ENCODE measurements at regions not wholly inside any gene's neighbourhood (a gene's known extent, or its start where the extent isn't known, plus 50 kb on each side); places are given as distances from the start of the nearest gene placed in this dataset.

DNA sequence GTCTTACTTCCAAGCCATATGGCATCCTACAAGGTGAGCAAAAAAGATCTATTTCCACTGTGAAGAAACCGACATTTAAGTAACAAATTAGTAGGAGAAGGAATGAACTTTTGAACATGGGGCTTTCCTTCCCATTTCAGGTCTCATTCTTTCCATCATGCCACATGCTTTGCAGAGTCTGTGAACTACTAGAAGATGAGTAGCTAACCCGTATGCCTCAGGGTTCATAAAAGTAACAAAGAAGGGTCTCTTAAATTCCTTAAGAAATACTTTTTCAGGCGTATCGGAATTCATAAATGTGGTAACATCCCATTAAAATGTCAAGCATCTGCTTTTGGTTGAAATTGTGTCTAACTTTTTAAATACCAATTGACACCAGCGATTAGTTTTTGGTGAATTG lies 81.3 kb upstream of the TNS3 start:
- no peak for DNase-seq

DNA sequence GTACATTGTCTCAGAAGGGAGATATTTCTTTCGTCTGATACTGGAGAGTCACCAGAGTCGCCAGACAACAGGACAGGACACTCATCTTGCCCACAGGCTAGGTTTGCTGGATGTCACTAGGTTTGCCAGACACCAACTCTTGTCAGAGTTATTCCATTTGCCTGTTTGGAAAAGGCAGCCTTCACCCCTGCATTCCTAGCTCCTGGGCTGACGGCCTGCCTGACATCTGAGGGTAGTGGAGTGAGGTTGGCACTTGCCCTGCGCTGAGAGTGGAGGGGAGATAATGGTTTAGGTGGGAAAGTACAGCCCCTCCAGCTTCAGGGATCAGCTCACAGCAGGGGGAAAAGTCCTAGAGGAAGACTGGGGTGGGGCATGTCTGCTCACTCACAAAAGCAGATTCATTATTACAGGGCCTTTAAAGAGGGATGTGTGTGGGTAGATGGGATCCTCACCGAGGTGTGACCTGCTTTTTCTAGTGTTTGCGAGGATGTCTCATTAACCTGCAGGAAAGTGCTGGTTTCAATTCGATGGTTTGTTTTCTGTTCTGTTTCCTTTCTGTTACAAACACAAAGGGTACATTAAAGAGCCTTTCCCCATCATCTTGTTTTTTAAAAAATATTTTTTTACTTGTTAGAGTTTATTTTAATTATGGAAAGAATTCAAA lies 79.3 kb upstream of the TNS3 start:
- no peak for DNase-seq

DNA sequence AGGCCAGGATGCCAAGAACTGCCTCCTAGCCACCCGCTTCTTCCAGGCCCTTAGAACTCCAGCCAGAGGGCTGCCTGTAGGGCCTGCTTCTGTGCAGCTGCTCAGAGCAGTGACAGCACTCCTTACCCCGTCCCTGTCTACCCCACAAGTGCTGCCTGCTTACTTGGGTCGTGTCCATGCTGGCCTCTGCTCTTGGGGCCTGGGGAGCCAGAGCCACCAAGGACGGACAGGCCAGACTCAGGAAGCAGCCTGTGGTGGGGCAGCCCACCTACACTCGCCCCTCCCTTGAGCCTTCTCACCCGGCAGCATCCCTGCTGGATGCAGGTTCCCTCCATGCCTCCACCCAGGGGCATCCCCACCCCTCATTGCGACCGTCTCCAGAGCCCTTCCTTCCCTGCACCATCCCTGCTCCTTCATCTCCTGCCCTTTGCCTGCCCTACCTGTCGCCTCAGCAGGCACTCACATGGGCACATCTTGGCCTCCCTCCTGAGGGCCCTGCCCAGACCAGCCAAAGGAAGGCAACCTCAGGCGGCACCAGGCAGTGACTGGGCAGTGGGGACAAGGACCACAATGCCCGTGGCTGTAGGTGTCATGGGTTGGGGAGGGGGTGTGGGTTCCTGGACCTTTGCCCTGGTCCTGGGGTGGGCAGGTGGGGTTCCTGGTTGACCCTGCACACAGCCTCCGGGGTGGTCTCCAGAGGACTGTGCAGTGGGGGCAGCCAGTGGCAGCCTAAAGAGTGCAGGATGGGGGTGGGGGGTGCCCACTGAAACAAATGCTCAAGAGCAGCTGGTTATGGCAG lies 78.0 kb upstream of the TNS3 start:
- DNase-seq = no peak

DNA sequence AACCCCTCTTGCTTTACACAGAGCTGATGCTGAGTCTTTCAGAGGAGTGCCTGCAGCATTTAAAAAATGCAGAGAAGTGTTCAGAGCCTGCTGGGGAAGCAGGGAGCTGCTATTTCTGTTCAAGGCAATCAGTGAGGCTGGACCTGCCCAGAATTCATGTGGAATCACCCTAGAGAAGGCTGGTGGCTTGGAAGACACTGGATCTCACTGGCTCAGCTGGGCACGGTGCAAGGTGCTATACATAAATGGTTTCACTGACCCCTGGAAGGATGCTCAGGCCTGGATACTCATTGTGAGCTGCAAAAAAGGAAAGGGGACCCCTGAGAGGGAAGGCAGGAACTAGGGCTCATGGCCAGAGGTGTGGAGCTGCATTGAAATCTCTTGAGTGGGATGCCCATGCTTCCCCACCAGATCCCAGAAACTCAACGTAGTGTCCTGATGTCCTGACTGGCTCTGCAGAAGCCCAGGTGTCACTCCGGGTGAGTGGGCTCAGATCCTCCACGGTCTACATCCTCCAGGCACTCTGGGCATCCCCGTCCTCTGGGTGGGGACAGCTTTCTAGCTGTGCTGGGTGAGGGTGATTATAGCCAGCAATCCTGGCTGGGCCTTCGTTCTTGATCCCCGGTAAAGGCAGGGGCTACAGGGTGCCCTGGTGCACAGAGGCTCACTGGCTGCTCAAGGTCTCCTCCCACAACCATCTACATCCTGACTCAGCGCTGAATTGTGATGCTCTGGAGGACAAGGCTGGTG lies 77.2 kb upstream of the TNS3 start:
- DNase-seq = no peak

DNA sequence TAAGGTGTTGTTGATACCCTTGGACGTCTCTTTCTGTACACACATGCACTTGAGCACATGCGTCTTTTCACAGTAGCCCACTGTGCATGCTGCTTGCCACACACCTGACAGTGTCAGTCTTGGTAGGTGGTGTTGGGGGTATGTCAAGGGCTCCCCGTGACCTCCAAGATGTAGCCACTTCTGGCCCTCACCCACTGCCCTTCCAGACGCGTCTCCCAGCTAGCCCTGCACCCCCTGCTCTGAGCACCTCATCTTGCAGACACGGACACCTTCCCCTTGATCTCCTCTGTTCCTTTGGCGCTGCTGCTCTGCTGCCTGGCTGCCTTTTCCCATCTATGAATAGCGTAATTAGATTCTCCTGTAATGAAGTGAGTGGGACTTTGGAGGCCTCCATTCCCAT lies 75.2 kb upstream of the TNS3 start:
- DNase-seq = no peak

DNA sequence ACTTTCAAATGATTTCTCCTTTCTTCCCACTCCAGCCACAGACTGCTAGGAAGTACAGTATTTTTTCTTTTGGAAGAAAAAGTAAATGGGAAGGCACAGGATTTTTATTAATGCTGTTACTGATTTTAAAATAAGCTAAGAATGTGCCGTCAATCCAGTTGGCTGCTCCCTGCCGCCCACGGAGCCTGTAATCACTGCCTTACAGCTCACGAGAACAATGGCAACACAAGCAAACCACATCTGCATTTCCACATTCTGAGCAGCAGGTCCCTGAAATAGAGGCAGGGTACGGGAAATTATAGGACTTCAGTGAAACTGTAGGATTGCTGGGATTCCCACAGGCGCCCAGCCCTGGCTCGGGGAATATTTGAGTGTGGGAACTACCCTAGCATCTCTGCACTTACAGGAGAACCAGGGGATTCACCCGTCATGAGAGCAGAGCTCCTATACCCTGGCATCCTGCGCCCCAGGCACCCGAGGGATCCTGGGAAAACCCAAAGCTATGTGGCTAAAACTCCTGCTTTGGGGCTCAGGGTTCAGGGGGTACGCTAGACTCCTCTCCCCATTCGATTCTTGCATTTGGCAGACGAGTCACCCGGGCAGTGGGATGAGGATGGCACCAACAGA lies 72.9 kb upstream of the TNS3 start:
- DNase-seq = no peak

DNA sequence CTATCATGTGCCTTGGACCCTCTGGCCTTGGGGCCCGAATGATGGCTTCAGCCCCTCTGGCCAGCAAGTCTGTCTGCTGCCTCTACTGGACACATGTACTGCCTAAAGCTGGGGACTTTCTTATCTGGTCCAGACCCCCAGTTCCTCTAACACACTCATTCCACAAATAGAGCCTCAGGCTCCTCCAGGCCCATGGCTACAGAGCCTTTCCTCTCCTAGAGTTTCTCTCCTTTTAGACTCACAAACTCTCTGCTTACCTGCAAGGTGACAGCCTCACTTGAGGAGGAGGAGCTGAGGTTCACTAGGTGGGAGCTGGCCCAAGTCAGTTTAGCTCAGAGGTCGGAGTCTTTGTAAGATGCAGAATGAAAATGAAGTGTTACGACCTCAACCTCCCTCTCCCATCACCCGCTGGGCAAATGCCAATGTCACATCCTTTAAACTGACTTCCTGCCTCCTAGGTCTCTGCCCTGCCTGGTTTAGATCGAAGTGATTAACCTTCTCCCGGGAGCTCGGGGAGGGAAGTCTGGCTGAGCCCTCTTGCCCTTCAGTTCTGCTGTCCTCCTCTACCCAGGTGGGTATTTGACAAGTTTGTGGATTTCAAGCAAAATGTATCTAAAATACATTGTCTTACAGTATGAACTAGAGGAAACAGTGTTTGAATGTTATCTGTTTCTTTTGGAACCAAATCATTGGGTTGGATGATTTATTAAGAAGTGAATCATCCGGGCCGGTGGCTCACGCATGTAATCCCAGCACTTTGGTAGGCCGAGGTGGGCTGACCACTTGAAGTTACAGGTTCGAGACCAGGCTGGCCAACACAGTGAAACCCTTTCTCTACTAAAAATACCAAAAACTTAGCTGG lies 71.9 kb upstream of the TNS3 start:
- DNase-seq = no peak

DNA sequence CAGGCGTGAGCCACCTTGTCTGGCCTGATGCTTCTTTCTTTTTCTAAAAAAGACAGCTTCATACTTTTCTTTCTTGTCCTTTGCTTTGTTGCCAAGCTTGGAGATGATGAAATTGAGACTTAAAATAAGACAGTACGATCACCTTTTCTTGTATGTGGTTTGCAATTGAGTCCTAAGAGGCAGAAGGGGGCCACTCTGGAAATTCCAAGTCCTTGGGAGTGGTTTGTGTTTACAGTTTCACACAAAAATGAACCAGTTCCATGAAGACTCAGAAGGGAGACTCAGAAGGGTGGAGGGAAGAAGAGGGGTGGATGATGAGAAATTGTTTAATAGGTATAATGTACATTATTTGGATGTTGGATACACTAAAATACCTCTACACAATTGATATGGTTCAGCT lies 70.7 kb upstream of the TNS3 start:
- DNase-seq = no peak

DNA sequence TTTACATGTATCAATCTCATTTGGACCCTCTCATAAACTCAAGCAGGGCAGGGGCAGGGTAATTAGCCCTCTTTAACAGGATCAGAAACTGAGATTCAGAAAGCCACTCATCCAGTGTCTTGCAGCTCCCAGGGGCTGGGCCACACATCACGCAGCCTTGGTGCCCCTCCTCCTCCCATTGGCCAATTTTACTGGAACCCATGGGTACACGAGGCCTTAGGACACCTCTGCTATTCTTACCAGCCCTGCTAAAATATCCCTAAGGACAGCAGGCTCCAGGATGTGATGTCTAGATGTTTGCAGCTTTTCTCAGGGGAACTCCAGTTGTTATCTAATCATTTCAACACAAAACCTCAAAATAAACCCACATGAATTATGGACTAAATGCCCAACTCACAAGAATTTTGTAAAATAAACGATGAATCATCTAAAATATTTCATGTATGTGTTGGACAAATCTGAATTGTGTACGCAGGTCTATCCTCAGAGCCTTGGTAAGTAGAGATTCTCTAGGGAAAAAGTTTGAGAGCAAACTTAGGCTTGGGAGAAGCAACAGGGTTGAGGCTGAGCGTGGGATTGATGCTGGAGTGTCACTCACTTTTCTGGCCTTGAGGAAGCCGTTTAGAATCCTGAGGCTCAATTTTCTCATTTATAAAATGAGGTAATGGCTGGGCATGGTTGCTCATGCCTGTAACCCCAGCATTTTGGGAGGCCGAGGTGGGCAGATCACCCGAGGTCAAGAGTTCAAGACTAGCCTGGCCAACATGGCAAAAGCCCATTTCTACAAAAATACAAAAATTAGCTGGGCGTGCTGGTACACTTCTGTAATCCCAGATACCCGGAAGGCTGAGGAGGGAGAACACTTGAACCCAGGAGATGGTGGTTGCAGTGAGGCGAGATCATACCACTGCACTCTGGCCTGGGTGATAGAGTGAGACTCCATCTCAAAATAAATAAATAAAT lies 69.7 kb upstream of the TNS3 start:
- no peak for DNase-seq

DNA sequence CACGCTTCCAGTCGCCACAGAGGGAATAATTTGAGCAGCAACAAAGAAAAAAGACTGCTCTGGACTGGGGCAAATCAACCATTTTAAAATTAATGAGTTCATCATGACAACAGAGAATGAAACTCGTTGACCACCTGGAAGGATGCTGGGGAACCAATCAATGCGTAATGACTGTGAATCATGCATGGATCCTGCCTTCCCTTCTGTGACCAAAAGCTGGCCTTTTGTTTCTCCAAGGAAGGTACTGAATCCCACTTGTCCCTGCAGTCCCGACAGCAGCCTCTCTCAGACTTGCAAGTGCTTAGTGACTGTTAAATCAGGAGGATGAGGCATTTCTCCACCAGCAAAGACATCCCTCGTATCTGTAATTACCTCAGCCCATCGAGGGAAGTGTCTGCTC lies 68.0 kb upstream of the TNS3 start:
- DNase-seq = no peak

DNA sequence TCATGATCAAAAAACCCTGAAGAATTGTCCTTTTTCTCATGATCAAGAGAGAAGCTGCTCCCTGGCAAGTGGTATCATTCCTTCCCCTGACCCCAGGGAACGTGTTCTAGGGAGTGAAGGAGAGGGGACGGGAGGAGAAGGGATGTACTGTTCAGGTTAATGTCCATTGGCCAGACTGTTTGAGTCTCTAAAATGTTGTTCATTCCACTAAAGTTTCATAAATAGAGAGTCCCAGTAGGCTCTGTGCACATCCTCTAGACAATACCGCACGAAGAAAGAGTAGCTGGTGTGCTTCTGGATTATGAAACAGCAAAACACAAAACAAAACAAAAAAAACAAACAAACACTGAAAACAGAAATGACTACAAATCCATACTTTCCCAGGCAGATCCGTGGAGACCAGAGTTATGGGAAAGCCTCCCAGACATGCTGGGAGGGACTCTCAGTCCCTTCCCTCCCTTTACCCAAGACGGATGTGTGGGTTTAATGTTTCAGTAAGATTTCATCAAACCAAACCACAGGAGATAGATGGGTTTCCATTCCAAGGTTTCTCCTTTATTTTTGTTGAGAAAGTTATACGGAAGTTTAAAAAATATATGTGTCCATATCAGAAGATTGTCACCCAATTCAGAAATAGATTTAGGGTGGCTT lies 66.5 kb upstream of the TNS3 start:
- DNase-seq = no peak

DNA sequence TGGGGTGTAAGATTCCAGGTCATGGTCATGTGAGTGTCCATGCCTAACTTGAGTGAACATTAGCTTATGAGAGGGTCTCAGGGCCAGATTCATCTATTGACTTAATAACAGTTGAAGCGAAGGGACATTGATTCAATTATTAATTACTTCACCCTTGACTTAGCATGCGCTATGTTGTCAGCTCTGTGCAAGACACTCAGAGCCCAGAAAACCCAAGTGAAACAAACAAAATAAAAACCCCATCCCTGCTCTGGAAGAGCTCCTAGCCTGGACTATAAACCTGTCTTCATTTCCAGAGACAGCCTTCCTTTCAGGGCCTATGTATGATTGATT lies 66.0 kb upstream of the TNS3 start:
- DNase-seq = no peak

DNA sequence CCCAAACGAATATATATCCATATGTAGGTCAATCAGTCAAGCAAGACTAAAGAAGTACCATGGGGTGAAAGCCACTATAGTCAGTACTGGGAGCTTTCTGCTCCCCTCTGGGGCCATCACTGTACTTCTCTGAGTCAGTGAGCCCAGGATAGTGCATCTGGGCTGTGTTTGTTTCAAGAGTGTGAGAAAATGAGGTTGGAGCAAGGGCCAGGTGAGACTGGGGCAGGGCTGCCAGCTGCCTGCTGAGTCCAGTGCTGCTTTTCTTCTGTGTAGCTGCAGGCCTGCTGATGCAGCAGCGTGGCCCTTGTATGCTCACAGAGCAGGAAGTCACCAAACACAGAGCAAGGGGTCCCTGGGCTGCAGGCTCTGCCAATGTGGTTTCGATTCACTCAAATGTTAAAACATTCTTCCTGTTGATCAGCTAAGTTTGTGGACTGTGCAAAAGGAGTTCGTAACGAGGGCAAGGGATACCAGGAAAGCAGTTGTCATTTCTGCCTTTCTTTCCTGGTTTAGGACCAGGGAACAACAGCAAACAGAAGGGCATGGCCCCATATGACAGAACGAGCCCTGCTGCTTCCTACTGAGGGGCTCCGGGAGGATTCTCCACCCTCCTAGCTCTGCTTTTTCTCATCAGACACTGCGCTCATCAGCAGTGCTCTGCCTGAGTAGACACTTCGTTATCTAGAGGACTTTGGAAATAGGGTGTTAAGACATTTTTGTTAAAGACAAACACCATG lies 65.4 kb upstream of the TNS3 start:
- peak; percentile 3 for DNase-seq

DNA sequence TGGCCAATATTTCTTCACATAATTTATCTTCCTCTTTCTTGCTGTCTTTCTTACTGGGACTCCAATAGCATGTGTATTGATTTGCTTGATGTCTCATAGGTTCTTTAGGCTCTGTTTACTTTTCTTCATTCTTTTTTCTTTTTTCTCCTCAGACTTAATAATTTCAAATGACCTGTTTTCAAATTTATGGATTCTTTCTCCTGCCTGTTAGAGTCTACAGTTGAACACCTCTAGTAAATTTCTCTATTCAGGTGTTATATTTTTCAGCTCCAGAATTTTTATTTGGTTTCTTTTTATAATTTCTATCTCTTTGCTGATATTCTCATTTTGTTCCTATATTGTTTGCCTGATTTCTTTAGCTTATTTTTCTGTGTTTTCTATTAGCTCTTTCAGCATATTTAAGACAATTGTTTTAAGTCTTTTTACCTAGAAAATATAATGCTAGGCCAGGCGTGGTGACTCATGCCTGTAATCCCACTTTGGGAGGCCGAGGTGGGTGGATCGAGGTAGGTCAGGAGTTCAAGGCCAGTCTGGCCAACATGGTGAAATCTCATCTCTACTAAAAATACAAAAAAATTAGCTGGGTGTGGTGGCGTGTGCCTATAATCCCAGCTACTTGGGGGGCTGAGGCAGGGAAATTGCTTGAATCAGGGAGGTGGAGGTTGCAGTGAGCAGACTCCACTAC lies 61.9 kb upstream of the TNS3 start:
- no peak for DNase-seq

DNA sequence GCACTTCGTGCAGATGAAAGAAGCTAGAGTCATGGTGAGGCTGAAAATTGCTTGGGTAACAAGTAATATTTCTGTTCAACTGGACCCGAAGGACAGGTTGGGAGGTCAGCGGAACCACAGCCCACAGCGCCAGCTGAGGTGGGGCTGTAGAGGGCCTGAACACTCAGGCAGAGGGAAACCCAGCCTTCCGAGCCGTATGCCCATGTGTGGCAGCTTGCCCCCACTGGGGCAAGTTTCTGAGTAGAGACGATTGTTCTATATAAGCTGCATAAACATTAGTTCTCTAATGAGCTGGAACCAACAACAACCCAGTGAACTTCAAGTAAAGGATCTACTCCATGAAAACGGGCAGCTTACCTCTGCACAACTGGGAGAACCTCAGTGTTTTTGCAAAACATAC lies 58.4 kb upstream of the TNS3 start:
- no peak for DNase-seq

DNA sequence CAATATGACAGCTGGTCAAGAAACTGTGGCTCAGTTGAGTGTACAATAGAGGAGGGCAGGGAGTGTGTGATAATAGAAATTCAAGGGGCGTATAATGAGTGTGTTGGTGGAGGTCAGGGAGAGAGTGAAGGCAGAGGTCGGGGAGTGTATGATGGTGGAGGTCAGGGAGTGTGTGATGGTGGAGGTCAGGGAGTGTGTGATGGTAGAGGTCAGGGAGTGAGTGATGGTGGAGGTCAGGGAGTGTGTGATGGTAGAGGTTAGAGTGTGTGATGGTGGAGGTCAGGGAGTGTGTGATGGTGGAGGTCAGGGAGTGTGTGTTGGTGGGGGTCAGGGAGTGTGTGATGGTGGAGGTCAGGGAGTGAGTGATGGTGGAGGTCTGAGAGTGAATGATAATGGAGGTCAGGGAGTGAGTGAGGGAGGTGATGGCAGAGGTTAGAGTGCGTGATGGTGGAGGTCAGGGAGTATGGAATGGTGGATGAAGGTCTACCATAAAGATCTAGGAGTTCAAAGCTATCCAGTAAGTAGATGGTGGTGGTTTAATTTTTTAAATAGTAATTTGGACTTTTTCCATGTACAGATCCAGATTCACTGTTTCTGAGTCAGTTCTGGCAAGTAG lies 57.7 kb upstream of the TNS3 start:
- no peak for DNase-seq

DNA sequence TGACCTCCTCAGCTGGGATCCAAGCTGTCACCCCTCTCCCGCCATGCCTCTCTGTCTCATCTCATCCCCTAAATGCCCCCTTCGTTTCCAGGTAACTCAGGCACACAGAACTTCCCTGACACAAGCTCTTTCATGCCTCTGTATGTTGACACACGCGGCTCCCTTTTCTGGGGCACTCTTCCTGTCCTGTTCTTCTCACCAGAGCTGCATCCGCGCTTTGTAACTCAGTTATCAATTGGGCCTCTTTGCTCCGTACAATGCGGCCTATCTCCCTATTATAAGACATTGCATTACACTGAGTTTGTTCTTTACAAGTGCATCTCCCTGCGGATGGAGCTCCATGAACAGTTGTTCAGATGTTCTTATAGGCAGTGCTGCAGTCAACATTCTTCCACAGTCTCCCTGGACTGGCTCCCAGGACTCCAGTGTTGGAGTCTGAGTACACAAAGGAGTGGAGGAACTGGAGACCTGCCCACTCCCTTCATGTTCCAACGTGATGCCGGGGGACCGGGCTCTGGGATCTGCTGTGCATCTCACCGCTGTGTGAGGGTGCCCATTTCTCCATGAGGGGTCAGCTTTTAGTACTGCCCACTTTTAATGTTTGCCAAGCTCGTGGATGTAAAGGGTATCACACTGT lies 56.9 kb upstream of the TNS3 start:
- no peak for DNase-seq

DNA sequence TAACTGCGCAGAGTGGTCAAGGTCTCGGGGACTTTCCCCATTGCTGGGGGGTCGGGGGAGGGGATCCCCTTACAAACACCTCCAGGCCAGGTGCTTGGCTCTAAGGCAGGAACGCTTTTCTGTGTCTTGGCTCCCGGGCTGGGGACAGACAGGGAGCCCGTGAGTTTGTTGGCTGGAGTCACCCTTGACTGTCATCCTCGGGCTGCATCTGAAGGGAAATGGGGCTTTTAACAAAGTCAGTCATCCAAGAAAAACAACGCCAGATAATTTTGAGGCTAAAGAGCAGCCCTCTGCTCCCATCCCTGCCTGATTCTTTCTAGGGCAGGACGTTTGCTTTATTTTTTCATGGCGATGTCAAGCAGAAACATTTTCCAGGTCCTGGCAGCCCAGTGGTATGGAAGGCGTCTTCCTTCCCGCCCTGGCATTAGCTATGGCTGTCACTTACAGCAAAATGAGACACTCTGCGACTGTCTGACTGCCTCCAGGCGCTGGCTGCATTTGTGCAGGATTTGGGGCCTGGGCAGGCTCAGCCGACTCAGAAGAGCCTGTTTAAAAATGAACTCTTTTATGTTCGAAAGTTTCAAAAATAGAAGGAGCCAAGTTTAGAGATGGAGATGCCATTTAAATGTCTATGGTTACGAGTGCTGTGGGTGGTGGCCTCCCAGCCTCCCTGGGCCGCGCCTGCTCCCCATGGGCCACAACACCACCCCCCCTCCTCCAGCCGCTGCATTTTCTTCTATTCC lies 54.7 kb upstream of the TNS3 start:
- no peak for DNase-seq
